WTC11 (cell line): ENCODE measurements at regions not wholly inside any gene's neighbourhood (a gene's known extent, or its start where the extent isn't known, plus 50 kb on each side); places are given as distances from the start of the nearest gene placed in this dataset.

Source experiments
- ATAC-seq: fragments of 200-7000 bp; cut with Tn5 transposase; 2 replicates; pipeline ENCODE4 v1.10.0; 2021; ENCODE audit warnings: mild to moderate bottlenecking, moderate library complexity
- CTCF ChIA-PET: fragments of 300-600 bp; sonication (Branson Sonifier 250); formaldehyde crosslinking; loops from one replicate; lab custom pipeline; 2021; ENCODE audit warnings: antibody characterized with exemption; lab: Charles Lee
- POLR2A ChIA-PET: fragments of 350-600 bp; sonication (Branson Sonifier 250); formaldehyde crosslinking; loops from one replicate; lab custom pipeline; 2021; ENCODE audit warnings: antibody characterized with exemption; lab: Charles Lee
- DNase-seq: peaks from one replicate; pipeline ENCODE4 v3.0.0; 2021; ENCODE audit warnings: low spot score
- H3K27ac Mint-ChIP-seq: 2 replicates; pipeline ENCODE4 v1.8.0; 2021; ENCODE audit warnings: mixed read lengths
- H3K27me3 Mint-ChIP-seq: 2 replicates; pipeline ENCODE4 v1.8.0; 2021; ENCODE audit warnings: low read depth, mild to moderate bottlenecking, moderate library complexity, mixed read lengths
- H3K36me3 Mint-ChIP-seq: 2 replicates; pipeline ENCODE4 v1.8.0; 2021; ENCODE audit warnings: mixed read lengths
- H3K4me1 Mint-ChIP-seq: 2 replicates; pipeline ENCODE4 v1.8.0; 2022; ENCODE audit warnings: mixed read lengths
- H3K4me3 Mint-ChIP-seq: 2 replicates; pipeline ENCODE4 v1.8.0; 2021; ENCODE audit warnings: mild to moderate bottlenecking, moderate library complexity, mixed read lengths
- H3K9me3 Mint-ChIP-seq: 2 replicates; pipeline ENCODE4 v1.8.0; 2021; ENCODE audit warnings: mixed read lengths
- E2F4 ChIP-seq: sonication (generic); formaldehyde crosslinking; IDR thresholded peaks from 2 replicates; pipeline ENCODE4 v1.8.1; 2022; ENCODE audit warnings: low read depth, mild to moderate bottlenecking, moderate library complexity, missing genetic modification reagents, borderline replicate concordance
- EMX1 ChIP-seq: fragments of 250-450 bp; sonication (Bioruptor Pico); IDR thresholded peaks from 2 replicates; pipeline ENCODE4 v1.8.0; 2021; ENCODE audit warnings: mild to moderate bottlenecking
- FOXJ3 ChIP-seq: sonication (generic); formaldehyde crosslinking; IDR thresholded peaks from 2 replicates; pipeline ENCODE4 v1.9.0; 2021; ENCODE audit warnings: missing genetic modification reagents, mild to moderate bottlenecking, borderline replicate concordance
- GABPB1 ChIP-seq: sonication (generic); formaldehyde crosslinking; IDR thresholded peaks from 2 replicates; pipeline ENCODE4 v1.8.1; 2023; ENCODE audit warnings: mild to moderate bottlenecking, missing genetic modification reagents
- MAX ChIP-seq: sonication (generic); formaldehyde crosslinking; IDR thresholded peaks from 2 replicates; pipeline ENCODE4 v1.8.0; 2022; ENCODE audit warnings: mild to moderate bottlenecking, missing genetic modification reagents
- MYBL2 ChIP-seq: sonication (generic); formaldehyde crosslinking; IDR thresholded peaks from 2 replicates; pipeline ENCODE4 v1.8.1; 2023; ENCODE audit warnings: mild to moderate bottlenecking, moderate library complexity, missing genetic modification reagents
- NFATC4 ChIP-seq: fragments of 250-450 bp; sonication (Bioruptor Pico); IDR thresholded peaks from 2 replicates; pipeline ENCODE4 v1.9.0; 2021; ENCODE audit warnings: mild to moderate bottlenecking
- OVOL2 ChIP-seq: fragments of 250-450 bp; sonication (Bioruptor Pico); IDR thresholded peaks from 2 replicates; pipeline ENCODE4 v1.9.0; 2021; ENCODE audit warnings: mild to moderate bottlenecking, borderline replicate concordance
- PREB ChIP-seq: sonication (generic); formaldehyde crosslinking; IDR thresholded peaks from 2 replicates; pipeline ENCODE4 v1.8.1; 2022; ENCODE audit warnings: mild to moderate bottlenecking, missing genetic modification reagents, moderate library complexity, borderline replicate concordance
- PRRX2 ChIP-seq: fragments of 250-450 bp; sonication (Bioruptor Pico); IDR thresholded peaks from 2 replicates; pipeline ENCODE4 v1.8.0; 2021; ENCODE audit warnings: mild to moderate bottlenecking
- RELA ChIP-seq: sonication (generic); formaldehyde crosslinking; IDR thresholded peaks from 2 replicates; pipeline ENCODE4 v1.8.1; 2022; ENCODE audit warnings: missing genetic modification reagents, mild to moderate bottlenecking, borderline replicate concordance
- ZNF219 ChIP-seq: sonication (generic); formaldehyde crosslinking; IDR thresholded peaks from 2 replicates; pipeline ENCODE4 v1.8.0; 2023; ENCODE audit warnings: missing genetic modification reagents, mild to moderate bottlenecking, borderline replicate concordance
- ZNF281 ChIP-seq: sonication (generic); formaldehyde crosslinking; IDR thresholded peaks from 2 replicates; pipeline ENCODE4 v1.8.0; 2023; ENCODE audit warnings: mild to moderate bottlenecking, missing genetic modification reagents
- ZNF532 ChIP-seq: fragments of 250-450 bp; sonication (Bioruptor Pico); IDR thresholded peaks from 2 replicates; pipeline ENCODE4 v1.9.0; 2021; ENCODE audit warnings: mild to moderate bottlenecking, borderline replicate concordance

- Mint-ChIP-seq H3K27ac (no peak overlapping the region), H3K9me3 (no peaks in the 10 kb centered on the region), H3K4me1 (no peaks in the 10 kb centered on the region; the same call in 1 of the 2 replicates), H3K36me3 (no peaks in the 10 kb centered on the region), H3K27me3 (no peaks in the 10 kb centered on the region), H3K4me3 (no peak overlapping the region)
- DNase-seq: no peak
- ChIA-PET POLR2A (no interaction called here), CTCF (no interaction called here)
- TF ChIP-seq ZNF281 (CRISPR knock-in tag): no peak
- TF ChIP-seq RELA (CRISPR knock-in tag): no peak
- TF ChIP-seq MAX (CRISPR knock-in tag): no peak
- TF ChIP-seq NFATC4 (CRISPR knock-in tag): no peak
- no peak for TF ChIP-seq ZNF532 (CRISPR knock-in tag)
- no peak for TF ChIP-seq MYBL2 (CRISPR knock-in tag)
- no peak for TF ChIP-seq FOXJ3
- no peak for TF ChIP-seq ZNF219 (CRISPR knock-in tag)
- TF ChIP-seq GABPB1 (CRISPR knock-in tag): no peak
- no peak for TF ChIP-seq OVOL2 (CRISPR knock-in tag)
- ATAC-seq: no peak
Measured at GRCh38 chr18:56330366-56331110, 307.9 kb downstream of the TXNL1 start.

GRCh38 chr18:56329536-56329935 is 308.9 kb downstream of the TXNL1 start:
- no peak overlapping the region for H3K27ac Mint-ChIP-seq
- no peak overlapping the region for H3K4me3 Mint-ChIP-seq
- ChIA-PET POLR2A (no interaction called here), CTCF (no interaction called here)
- ATAC-seq: no peak
- no peaks in the 10 kb centered on the region for H3K36me3 Mint-ChIP-seq
- no peaks in the 10 kb centered on the region for H3K27me3 Mint-ChIP-seq
- no peak for DNase-seq
- TF ChIP-seq PRRX2 (CRISPR knock-in tag) (no peak), E2F4 (CRISPR knock-in tag) (no peak), PREB (CRISPR knock-in tag) (no peak), EMX1 (CRISPR knock-in tag) (no peak)
- H3K4me1 Mint-ChIP-seq: no peaks in the 10 kb centered on the region; the same call in 1 of the 2 replicates
- no peaks in the 10 kb centered on the region for H3K9me3 Mint-ChIP-seq
